Mesothelial cell of epicardium (in vitro differentiated cells): ENCODE measurements at regions not wholly inside any gene's neighbourhood (a gene's known extent, or its start where the extent isn't known, plus 50 kb on each side); places are given as distances from the start of the nearest gene placed in this dataset.

ENCODE experiments used
- DNase-seq, 2 experiments: peaks; one replicate each; pipeline ENCODE4 v3.0.0; 2021; ENCODE audit warnings: low spot score in 2 of 2; ENCODE audit not compliant: unreplicated experiment in 2 of 2
- H3K27ac Mint-ChIP-seq: 2 replicates; pipeline ENCODE4 v1.8.0; 2021; ENCODE audit warnings: mixed read lengths
- H3K27me3 Mint-ChIP-seq: 2 replicates; pipeline ENCODE4 v1.8.0; 2021; ENCODE audit warnings: low read depth, mixed read lengths
- H3K36me3 Mint-ChIP-seq: 2 replicates; pipeline ENCODE4 v1.8.0; 2021; ENCODE audit warnings: mixed read lengths
- H3K4me1 Mint-ChIP-seq: 2 replicates; pipeline ENCODE4 v1.8.0; 2021; ENCODE audit warnings: mixed read lengths
- H3K4me3 Mint-ChIP-seq: 2 replicates; pipeline ENCODE4 v1.8.0; 2021; ENCODE audit warnings: mild to moderate bottlenecking, moderate library complexity, mixed read lengths
- H3K9me3 Mint-ChIP-seq: 2 replicates; pipeline ENCODE4 v1.8.0; 2021; ENCODE audit warnings: mixed read lengths
- TF ChIP-seq, protein P1 (sequence below): fragments of 200-600 bp; sonication (generic); IDR thresholded peaks from one replicate; pipeline ENCODE4 v1.5.0; 2021; ENCODE audit warnings: antibody characterized with exemption; ENCODE audit not compliant: unreplicated experiment

DNA sequence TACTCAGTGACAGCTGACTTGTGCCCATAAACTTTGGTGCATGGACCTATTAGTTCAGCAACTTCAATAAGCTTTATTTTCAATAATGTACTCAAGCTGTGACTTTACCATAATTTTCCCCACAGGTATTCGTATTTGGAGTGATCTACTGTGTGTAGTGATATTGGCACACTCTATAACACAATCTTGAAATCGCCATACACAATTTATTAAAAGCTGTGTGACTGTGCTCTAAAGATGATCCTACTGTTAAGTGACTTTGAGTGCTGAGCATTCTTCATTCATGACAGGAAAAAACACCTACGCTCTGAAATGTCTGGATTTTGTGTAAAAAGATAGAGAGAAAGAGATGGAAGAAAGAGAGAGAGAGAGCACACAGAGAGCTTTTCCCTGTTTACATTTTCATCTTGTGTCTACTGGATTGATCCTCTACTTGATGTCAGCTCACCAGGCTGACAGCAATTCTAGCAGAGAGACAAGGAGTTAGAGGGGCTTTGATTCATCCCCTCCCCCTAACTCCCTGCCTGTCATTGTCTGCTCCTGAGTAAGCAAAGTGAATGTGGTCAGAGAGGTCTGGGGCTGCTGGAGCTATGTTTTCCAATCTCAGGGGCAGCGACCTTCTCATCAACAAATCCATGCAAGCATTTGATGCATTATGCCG, 538.7 kb upstream of the POU3F2 start:
- no peak overlapping the region for H3K27ac Mint-ChIP-seq
- no peak for DNase-seq

DNA sequence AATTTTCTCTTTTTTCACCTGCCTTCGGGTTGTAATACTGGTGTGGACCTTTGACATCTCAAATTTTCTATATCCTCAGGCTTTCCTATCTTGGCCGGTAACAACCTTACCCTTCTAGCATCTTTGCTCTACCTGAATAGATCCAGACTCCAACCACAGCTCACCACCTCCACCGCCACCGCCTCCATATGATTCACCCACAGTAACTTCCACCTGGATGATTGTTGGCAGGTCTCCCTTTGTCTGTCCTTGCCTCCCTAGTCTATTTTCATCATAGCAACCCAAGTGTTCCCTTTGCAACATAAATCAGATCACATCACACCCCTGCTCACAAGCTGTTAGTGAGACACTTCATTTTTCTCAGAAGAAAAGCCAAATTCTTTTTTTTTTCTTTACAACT, 525.8 kb upstream of the POU3F2 start:
- Mint-ChIP-seq H3K4me3 (no peak overlapping the region), H3K4me1 (no peaks in the 10 kb centered on the region), H3K9me3 (peaks cover 16% of the 10 kb centered on the region), H3K27me3 (peaks cover 2% of the 10 kb centered on the region), H3K36me3 (no peaks in the 10 kb centered on the region), H3K27ac (no peak overlapping the region)
- no peak for DNase-seq
- TF ChIP-seq, protein P1, sequence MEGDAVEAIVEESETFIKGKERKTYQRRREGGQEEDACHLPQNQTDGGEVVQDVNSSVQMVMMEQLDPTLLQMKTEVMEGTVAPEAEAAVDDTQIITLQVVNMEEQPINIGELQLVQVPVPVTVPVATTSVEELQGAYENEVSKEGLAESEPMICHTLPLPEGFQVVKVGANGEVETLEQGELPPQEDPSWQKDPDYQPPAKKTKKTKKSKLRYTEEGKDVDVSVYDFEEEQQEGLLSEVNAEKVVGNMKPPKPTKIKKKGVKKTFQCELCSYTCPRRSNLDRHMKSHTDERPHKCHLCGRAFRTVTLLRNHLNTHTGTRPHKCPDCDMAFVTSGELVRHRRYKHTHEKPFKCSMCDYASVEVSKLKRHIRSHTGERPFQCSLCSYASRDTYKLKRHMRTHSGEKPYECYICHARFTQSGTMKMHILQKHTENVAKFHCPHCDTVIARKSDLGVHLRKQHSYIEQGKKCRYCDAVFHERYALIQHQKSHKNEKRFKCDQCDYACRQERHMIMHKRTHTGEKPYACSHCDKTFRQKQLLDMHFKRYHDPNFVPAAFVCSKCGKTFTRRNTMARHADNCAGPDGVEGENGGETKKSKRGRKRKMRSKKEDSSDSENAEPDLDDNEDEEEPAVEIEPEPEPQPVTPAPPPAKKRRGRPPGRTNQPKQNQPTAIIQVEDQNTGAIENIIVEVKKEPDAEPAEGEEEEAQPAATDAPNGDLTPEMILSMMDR: no peak

More for the DNA sequence above, 538.7 kb upstream of the POU3F2 start:
- no peaks in the 10 kb centered on the region for H3K9me3 Mint-ChIP-seq
- no peaks in the 10 kb centered on the region for H3K4me1 Mint-ChIP-seq
- TF ChIP-seq, protein P1: no peak
- H3K36me3 Mint-ChIP-seq: no peaks in the 10 kb centered on the region
- H3K4me3 Mint-ChIP-seq: no peak overlapping the region
- H3K27me3 Mint-ChIP-seq: peaks cover 3% of the 10 kb centered on the region

DNA sequence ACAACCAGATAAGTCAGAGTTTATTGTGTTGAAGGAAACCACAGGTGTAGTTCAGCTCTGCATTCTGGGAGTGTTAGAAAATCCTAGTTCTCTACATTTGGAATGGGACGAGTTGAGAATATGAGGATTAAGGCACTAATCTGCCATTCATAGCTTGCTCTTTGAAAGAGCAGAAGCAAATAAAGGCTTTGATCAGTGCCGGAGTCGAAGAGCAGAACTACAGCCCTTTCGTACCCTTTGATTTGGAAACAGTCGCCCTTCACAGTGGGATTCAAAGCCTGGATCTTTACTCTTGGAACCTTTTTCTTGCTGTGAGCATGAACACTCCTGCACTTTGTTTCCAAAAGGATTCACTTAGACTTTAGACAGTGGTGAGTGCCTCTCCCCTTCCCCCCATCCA, 523.9 kb upstream of the POU3F2 start:
- H3K4me1 Mint-ChIP-seq: no peaks in the 10 kb centered on the region
- H3K27ac Mint-ChIP-seq: no peak overlapping the region
- no peak for DNase-seq
- no peaks in the 10 kb centered on the region for H3K36me3 Mint-ChIP-seq
- H3K9me3 Mint-ChIP-seq: peaks cover 5% of the 10 kb centered on the region
- no peak overlapping the region for H3K4me3 Mint-ChIP-seq
- peaks cover 2% of the 10 kb centered on the region for H3K27me3 Mint-ChIP-seq
- TF ChIP-seq, protein P1: no peak

DNA sequence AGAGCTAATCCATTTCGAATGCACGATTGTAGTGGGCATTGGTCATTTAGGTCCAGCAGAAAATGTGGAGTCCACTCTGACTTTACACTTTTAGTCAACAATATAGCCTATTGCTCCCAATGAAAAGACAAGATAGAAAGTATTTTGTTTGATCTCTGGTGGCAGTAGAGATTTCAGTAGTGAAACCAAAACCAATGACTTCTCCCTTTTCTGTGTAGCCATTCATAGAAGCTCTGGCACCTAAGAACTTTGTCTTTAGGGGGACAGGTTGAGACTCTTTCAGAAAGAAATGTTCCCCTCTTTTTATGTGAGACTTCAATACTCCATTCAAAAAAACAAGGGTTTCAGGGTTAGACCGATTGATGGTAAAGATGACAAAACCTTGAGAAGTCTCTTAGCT, 510.8 kb upstream of the POU3F2 start:
- no peaks in the 10 kb centered on the region for H3K27me3 Mint-ChIP-seq
- TF ChIP-seq, protein P1: no peak
- H3K27ac Mint-ChIP-seq: no peak overlapping the region
- peaks cover 6% of the 10 kb centered on the region for H3K9me3 Mint-ChIP-seq
- peaks cover 8% of the 10 kb centered on the region for H3K4me1 Mint-ChIP-seq
- H3K36me3 Mint-ChIP-seq: no peaks in the 10 kb centered on the region
- no peak overlapping the region for H3K4me3 Mint-ChIP-seq
- DNase-seq: no peak

DNA sequence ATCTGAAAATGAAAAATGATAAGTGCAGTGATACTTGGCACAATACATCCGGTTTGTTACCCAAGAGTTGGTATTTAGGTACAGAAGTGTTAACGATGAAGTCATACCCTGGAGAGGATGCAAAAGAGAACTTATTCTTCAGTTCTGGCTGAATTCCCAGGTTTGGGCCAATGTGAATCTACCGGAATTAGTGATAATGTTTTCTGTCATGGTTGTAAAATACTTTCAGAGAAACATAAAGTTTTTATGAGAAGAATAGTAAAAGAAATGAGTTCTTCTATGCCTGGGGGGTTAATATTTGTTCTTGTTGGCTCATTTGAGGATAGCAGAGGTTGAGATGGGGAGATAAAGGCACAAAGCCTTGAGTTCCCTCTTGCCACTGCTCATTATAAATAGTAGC, 509.9 kb upstream of the POU3F2 start:
- no peaks in the 10 kb centered on the region for H3K36me3 Mint-ChIP-seq
- H3K27ac Mint-ChIP-seq: no peak overlapping the region
- H3K27me3 Mint-ChIP-seq: peaks cover 2% of the 10 kb centered on the region
- H3K4me1 Mint-ChIP-seq: peaks cover 8% of the 10 kb centered on the region
- TF ChIP-seq, protein P1: no peak
- H3K9me3 Mint-ChIP-seq: peaks cover 9% of the 10 kb centered on the region
- no peak overlapping the region for H3K4me3 Mint-ChIP-seq
- no peak for DNase-seq

DNA sequence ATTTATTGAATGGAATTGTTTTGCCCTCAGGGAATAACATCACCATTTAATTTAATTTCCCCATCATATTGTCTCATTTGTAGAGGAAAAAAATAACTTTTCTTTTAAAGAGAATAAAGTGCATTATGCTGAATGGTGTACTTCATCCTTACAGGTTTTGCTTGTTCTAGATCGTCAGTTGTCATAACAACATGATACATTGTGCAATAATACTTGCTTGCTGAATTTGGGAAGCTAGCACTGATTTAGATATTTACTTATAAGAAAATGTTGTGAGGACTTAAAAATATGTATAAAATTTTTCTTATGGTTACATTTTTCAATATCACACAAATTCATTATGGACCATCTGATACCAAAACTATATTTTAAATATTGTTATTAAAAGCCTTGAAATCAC, 509.0 kb upstream of the POU3F2 start:
- TF ChIP-seq, protein P1: no peak
- no peak for DNase-seq
- Mint-ChIP-seq H3K4me3 (no peak overlapping the region), H3K36me3 (no peaks in the 10 kb centered on the region), H3K9me3 (peaks cover 9% of the 10 kb centered on the region), H3K27me3 (peaks cover 2% of the 10 kb centered on the region), H3K4me1 (peaks cover 8% of the 10 kb centered on the region), H3K27ac (no peak overlapping the region)
